Epithelial cell of proximal tubule (primary cell): ENCODE measurements at regions not wholly inside any gene's neighbourhood (a gene's known extent, or its start where the extent isn't known, plus 50 kb on each side); places are given as distances from the start of the nearest gene placed in this dataset.

ENCODE experiments used
- DNase-seq: peaks from one replicate; pipeline ENCODE4 v3.0.0-alpha.2; 2011; ENCODE audit warnings: low read depth
- H3K4me3 ChIP-seq: 2 replicates; pipeline ENCODE4 v1.5.1; 2011; ENCODE audit warnings: low read depth, mild to moderate bottlenecking, low read length
- TF ChIP-seq, protein P1 (sequence below): conservative IDR thresholded peaks from 2 replicates; pipeline ENCODE4 v1.5.1; 2012; ENCODE audit warnings: low read depth, mild to moderate bottlenecking, low read length

GRCh38 chr5:171663311-171664085, 122.1 kb upstream of the SMIM23 start:
- no peak for DNase-seq
- H3K4me3 ChIP-seq = no peak overlapping the region
- TF ChIP-seq, protein P1, sequence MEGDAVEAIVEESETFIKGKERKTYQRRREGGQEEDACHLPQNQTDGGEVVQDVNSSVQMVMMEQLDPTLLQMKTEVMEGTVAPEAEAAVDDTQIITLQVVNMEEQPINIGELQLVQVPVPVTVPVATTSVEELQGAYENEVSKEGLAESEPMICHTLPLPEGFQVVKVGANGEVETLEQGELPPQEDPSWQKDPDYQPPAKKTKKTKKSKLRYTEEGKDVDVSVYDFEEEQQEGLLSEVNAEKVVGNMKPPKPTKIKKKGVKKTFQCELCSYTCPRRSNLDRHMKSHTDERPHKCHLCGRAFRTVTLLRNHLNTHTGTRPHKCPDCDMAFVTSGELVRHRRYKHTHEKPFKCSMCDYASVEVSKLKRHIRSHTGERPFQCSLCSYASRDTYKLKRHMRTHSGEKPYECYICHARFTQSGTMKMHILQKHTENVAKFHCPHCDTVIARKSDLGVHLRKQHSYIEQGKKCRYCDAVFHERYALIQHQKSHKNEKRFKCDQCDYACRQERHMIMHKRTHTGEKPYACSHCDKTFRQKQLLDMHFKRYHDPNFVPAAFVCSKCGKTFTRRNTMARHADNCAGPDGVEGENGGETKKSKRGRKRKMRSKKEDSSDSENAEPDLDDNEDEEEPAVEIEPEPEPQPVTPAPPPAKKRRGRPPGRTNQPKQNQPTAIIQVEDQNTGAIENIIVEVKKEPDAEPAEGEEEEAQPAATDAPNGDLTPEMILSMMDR = no peak

DNA sequence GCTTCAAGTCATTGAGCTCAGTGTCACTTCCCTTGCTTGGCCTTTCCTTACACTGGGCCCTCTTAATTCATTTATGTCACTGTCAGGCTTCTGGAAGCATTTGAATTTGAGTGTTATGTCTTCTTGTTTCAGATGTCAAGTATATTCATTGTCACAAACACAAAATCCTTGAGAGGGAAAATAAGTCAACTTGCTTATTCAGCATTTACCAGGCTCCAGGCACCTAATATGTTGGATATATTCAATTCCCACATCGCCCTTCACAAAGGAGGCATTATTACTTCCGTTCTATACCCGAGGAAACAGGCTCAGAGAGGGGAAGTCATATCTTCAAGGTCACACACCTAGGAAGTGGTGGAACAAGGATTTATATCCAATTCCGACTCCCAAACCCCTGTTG, 121.1 kb upstream of the SMIM23 start:
- TF ChIP-seq, protein P1 = no peak
- no peak for DNase-seq
- H3K4me3 ChIP-seq = no peak overlapping the region

GRCh38 chr5:171666815-171667214, 118.8 kb upstream of the SMIM23 start:
- DNase-seq = no peak
- TF ChIP-seq, protein P1 = no peak
- H3K4me3 ChIP-seq = no peak overlapping the region

DNA sequence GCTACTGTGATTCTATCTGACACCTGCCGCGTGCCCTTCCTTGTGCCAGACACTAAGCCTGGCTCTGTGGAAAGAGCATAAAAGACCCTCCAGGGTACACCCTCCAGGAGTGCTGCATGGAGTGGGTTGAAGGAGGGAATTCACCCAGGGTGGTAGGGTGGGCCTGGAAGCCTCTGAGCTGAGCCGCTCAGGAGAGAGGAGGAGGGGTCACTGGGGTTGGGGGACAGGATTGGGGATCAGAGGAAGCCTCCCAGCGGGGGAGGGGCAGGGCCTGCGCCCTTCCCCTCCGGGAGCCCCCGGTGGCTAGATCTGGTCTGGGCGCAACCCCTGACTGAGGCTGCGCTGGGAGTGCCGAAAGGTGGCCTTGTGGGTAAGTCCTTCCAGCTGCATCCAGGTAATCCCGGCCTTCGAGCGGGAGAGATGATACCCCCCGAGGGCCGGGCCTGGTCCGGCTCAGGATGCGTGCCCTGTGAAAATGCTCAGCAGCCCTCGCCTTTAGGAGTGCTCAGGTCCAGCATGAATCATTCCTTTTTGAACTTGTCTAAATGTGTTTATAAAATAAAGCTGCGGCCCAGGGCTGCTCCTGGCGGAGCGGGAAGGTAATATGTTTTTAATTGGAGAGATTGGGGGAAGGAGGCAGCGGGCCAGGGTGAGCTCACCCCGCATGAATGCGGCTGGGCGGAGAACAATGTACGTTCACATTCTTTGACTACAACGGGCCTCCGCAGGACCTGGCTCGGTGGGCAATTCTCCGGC, 118.1 kb upstream of the SMIM23 start:
- H3K4me3 ChIP-seq = no peak overlapping the region
- no peak for DNase-seq
- TF ChIP-seq, protein P1 = no peak

DNA sequence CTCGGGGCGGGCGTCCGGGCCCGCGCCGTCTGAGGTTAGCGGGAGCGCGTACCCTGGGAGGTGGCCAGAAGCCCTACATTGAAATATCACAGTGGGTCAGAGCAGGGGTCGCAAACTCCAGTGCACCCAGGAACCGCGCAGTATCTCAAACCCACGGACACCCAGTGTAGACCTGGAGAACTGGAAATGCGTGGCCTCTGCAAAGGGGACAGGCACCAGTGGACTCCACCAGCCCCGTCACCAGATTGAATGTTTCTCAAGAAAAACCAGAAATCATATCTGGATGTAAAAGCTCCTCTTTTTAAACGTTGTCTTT, 117.6 kb upstream of the SMIM23 start:
- TF ChIP-seq, protein P1 = no peak
- no peak overlapping the region for H3K4me3 ChIP-seq
- no peak for DNase-seq

- no peak for DNase-seq
- TF ChIP-seq, protein P1 = no peak
- H3K4me3 ChIP-seq = no peak overlapping the region
Observed at GRCh38 chr5:171669571-171669970, 116.0 kb upstream of the SMIM23 start.
